HG03095 (cell line): ENCODE measurements at regions not wholly inside any gene's neighbourhood (a gene's known extent, or its start where the extent isn't known, plus 50 kb on each side); places are given as distances from the start of the nearest gene placed in this dataset.
"Not testable (repeated sequence)": the region's sequence is repeated elsewhere in the genome, so short reads cannot be mapped to it uniquely, and the experiment has no call there.

Experiments
- ATAC-seq: cut with Tn5 transposase; IDR thresholded peaks from one replicate; pipeline ENCODE4 v1.9.1; 2021; ENCODE audit warnings: moderate library complexity; ENCODE audit not compliant: unreplicated experiment

DNA sequence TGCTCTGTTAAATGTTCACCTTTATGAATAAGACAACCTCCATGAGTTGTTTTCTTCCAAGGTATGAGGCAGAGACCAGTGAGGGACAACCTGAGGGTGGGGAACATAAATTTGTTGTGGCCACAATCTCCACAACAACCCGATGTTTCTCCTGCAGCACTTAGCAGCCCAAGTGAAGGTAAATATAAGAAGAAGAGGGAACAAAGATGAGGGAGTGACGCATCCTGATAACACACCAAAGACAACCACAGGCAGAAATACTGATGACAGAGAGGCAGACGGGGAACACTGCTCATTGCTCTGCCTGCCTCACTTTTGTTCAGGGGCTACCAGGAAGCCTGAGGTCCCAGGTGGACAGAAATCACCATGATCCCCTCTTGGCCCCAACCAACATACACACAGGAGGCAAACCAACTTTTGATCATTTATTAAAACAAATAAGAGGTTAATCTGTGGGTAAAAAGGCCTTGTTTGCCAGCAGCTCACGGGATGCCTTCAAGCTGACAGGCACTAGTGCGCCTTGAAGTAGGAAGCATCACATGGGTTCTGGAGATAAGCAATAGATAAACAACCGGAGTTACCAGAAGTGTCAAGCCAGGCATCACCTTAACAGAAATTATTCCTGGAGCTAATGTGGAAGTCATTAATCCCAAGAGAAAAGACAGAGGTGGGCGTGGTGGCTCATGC is 104.9 kb upstream of the ALDH3B2 start:
- ATAC-seq: not testable (repeated sequence)

GRCh38 chr11:67776852-67777520 is 102.6 kb upstream of the ALDH3B2 start:
- ATAC-seq: no peak

DNA sequence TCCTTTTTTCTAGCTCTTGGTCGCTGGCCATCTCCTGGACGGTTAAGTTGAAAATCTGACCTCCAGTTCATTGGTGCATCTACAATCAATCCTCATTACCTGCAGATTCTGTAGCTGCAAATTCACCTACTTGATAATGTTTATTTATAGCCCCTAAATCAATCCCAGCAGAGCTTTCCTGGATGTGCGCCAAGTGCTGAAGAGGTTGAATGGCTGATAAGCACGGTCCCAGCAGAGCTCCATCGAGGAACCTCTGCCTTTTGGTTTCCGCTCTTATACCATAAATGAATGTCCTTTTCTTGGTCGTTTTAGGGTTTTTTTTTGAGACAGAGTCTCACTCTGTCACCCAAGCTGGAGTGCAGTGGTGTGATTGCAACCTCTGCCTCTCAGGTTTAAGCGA is 99.8 kb upstream of the ALDH3B2 start:
- ATAC-seq: not testable (repeated sequence)

DNA sequence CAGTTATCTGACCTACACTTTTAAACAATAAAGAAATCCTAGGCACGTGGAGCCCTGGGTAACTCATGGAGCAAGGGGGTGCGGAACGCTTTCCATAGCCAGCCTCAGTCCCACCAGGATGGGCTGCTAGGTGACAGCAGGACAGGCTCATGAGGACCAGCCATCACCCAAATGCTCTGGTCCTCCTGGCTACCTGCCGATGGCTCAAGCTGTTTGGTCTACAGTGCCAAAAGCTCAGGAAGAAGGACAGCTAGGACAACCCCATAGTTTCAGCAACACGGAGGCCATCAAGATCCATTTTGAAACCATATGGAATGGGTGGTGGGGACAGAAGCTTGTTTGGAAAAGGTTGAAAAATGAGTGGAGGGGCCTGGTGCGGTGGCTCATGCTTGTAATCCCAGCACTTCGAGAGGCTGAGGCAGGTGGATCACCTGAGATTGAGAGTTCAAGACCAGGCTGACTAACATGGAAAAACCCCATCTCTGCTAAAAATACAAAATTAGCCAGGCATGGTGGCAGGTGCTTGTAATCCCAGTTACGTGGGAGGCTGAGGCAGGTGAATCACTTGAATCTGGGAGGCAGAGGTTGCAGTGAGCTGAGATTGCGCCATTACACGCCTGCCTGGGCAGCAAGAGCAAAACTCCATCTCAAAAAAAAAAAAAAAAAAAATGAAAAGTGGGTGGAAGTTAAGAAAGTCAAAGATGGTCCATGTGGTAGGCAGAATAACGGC is 93.7 kb upstream of the ALDH3B2 start:
- not testable (repeated sequence) for ATAC-seq

- not testable (repeated sequence) for ATAC-seq
Measured at GRCh38 chr11:67761211-67761610, 86.8 kb upstream of the ALDH3B2 start.

GRCh38 chr11:67759321-67759720 is 84.9 kb upstream of the ALDH3B2 start:
- ATAC-seq: not testable (repeated sequence)

- not testable (repeated sequence) for ATAC-seq
Measured at GRCh38 chr11:67758467-67758866, 84.0 kb upstream of the ALDH3B2 start.

- not testable (repeated sequence) for ATAC-seq
Measured at GRCh38 chr11:67758009-67758408, 83.6 kb upstream of the ALDH3B2 start.

DNA sequence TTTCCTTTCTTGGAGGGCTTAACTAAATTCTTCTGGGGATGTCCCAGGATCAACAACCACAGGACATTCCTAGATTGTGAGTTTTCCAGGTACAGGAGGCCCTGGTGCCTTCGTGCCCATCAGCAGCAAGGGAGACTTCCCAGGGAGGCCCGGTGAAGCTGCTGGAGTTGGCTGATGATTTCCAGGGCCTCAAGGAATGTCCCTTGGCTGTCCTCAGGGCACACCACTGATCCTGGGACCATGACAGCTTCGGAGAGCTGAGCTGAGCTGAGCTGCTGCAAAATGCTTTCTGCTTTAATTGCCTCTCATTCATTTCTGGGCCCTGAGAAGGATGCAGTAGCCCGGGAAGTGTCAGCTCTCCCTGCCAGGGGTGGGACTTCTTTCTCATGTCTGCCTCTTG is 79.4 kb upstream of the ALDH3B2 start:
- not testable (repeated sequence) for ATAC-seq

DNA sequence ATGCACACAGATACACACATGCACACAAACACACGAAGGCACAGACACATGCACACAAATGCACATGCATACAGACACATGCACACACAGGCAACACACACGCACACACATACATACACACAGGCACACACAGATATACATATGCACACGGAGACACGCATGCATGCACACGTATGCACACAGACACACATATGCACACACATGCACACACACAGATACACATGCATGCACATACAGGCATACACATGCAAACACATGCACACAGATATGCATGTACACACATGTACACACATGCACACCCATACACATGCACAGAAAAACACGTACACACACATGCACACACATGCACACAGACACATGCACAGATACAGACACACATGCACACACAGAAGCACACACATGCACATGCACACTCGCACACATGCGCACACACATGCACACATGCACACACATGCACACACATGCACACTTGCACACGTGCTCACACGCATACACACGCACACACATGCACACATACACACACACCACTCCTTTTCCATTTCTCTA is 70.8 kb upstream of the ALDH3B2 start:
- no peak for ATAC-seq

DNA sequence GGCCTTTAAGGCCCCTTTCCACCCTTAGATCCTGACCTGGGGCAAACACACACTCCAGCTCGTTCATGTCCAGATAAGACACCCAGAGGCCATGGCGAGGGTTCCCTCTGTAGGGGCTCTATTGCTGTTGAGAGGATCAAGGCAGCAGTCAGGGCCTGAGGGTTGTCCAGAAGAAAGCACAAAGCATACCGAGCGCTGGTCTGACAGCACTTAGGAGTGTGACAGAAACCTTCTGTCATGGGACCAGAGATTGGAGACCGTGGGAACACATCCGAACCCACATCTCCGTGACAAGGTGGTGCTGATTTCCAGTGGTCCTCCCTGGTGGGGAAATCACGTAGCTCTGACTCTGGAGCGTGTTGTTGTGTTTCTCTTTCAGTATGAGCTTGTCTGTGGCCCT is 69.8 kb upstream of the ALDH3B2 start:
- not testable (repeated sequence) for ATAC-seq

GRCh38 chr11:67738231-67738630 is 63.8 kb upstream of the ALDH3B2 start:
- not testable (repeated sequence) for ATAC-seq

DNA sequence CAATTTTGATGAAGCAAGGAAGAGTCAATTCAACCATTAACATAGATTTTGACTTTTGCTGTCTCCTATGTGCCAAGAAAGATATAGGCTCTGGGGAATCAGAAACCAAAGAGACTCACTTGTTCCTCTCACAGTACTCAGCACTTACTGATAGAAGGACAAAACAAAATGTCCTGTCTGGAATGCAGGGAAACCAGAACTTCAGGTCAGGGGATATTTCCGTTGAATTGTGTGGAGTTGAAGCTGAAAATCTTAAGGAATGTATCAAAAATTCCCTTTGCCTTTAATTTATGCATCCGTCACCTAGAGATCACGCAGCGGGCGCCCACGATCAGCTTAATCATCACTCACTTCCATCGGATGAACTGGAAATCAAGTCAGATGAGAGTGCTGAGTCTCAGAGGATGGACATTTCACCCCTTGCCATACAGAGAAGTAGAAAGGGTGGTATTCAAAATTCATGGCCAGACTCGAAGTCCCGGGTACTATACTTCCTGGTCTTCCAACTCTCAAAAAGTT is 63.2 kb upstream of the ALDH3B2 start:
- not testable (repeated sequence) for ATAC-seq

DNA sequence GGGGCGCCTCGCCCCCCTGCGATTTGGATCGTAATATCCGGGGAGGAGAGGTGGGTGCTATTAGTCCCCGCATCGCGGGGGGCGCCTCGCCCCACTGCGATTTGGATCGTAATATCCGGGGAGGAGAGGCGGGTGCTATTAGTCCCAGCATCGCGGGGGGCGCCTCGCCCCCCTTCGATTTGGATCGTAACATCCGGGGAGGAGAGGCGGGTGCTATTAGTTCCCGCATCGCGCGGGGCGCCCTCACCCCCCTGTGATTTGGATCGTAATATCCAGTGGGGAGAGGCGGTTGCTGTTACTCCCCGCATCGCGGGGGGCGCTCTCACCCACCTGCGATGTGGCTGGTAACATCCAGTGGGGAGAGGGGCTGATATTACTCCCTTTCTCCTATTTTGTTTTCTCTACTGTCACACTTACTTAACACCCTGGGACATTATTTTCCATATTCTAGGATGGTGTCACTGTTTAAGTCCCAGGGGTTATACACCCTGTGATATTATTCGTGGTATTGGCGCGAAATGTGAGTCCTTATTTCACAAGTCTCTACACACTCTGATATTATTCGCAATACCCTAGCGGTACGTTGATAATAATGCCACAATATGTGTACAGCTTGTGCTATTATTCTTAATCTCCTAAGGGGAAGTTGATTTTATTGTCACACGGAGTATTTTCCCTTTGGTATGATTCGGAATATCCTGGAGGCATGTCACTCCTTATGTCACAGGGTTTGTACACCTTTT is 57.8 kb upstream of the ALDH3B2 start:
- no peak for ATAC-seq

GRCh38 chr11:67731583-67731982 is 57.2 kb upstream of the ALDH3B2 start:
- ATAC-seq: no peak

GRCh38 chr11:67728163-67728571 is 53.7 kb upstream of the ALDH3B2 start:
- not testable (repeated sequence) for ATAC-seq

DNA sequence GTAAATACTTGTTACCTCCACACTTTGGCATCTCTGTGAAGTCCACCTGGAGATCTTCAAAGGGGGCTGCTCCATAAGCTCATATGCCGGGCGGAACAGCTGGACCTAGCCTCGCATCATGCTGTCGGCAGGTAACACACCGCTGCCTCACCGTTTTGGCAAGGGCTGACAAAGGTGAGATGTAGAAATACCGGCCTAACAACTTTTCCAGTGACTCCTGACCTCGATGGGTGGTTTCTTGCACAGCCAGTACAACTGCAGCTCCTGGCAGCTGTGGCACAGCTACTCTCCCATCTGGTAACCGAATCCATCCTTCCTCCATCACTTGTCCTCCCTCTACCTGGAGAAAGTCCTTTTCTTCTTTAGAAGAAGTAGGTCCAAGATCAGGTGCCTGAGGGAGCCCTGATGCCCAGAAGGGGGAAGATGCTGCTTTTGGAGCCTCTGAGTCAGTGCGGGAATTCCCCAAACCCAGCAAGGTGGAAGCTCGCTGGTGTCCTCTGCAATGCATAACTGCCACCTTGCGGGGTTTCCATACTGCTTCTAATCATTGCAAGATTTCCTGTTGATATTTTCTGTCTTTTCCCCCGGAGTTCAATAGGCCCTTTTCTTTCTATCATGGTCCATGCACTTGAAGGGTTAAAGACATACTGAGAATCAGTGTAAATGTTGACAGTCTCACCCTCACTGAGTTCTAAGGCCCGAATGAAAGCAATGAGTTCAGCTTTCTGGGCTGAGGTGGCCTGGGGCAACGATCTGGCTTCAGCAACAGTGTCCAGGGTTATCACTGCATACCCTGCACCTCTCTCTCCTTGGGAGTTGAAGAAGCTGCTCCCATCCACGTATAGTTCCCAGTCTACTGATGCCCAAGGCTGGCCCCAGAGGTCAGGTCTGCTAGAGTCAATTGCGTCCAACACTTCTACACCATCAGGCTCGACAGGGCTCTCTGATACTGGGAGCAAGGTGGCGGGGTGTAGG is 52.9 kb upstream of the ALDH3B2 start:
- ATAC-seq: not testable (repeated sequence)
